Ovary (tissue), 3 donors: ENCODE measurements at regions not wholly inside any gene's neighbourhood (a gene's known extent, or its start where the extent isn't known, plus 50 kb on each side); places are given as distances from the start of the nearest gene placed in this dataset.

Experiments
- EP300 ChIP-seq: sonication (generic); formaldehyde crosslinking; IDR thresholded peaks from one replicate; pipeline ENCODE4 v1.6.1; 2017; ENCODE audit warnings: antibody characterized with exemption
- POLR2A ChIP-seq: fragments of 450-650 bp; IDR thresholded peaks from one replicate; pipeline ENCODE4 v1.6.1; 2017; ENCODE audit warnings: antibody characterized with exemption, mild to moderate bottlenecking, moderate library complexity
- TF ChIP-seq, protein P1 (sequence below), 3 donors: fragments of 450-650 bp in 2 of 3; fragments of 200-600 bp in 1 of 3; IDR thresholded peaks; one replicate each; pipeline versions ENCODE4 v1.5.1 to v1.8.0; 2016 to 2022; ENCODE audit warnings: antibody characterized with exemption in 3 of 3, mild to moderate bottlenecking in 1 of 3
- donor health status: DM: no; HTN: no; CAD: no.

GRCh38 chr6:12353731-12354130 is 63.6 kb downstream of the EDN1 start:
- TF ChIP-seq POLR2A (no peak), EP300 (no peak)
- TF ChIP-seq, protein P1, sequence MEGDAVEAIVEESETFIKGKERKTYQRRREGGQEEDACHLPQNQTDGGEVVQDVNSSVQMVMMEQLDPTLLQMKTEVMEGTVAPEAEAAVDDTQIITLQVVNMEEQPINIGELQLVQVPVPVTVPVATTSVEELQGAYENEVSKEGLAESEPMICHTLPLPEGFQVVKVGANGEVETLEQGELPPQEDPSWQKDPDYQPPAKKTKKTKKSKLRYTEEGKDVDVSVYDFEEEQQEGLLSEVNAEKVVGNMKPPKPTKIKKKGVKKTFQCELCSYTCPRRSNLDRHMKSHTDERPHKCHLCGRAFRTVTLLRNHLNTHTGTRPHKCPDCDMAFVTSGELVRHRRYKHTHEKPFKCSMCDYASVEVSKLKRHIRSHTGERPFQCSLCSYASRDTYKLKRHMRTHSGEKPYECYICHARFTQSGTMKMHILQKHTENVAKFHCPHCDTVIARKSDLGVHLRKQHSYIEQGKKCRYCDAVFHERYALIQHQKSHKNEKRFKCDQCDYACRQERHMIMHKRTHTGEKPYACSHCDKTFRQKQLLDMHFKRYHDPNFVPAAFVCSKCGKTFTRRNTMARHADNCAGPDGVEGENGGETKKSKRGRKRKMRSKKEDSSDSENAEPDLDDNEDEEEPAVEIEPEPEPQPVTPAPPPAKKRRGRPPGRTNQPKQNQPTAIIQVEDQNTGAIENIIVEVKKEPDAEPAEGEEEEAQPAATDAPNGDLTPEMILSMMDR (IDR thresholded peaks at IDR 0.05), result no peak
